Uterus (tissue), 3 donors: ENCODE measurements at regions not wholly inside any gene's neighbourhood (a gene's known extent, or its start where the extent isn't known, plus 50 kb on each side); places are given as distances from the start of the nearest gene placed in this dataset.

Experiments used
- DNase-seq, 2 donors: peaks; one replicate each; pipeline ENCODE4 v3.0.0-alpha.2; 2019 to 2020
- H3K27ac ChIP-seq, 2 donors: fragments of 200-600 bp; sonication (generic); 1 replicate in 1 of 2; 2 replicates in 1 of 2; pipeline ENCODE4 v1.5.1; 2016 to 2018
- H3K27me3 ChIP-seq, 2 donors: fragments of 200-600 bp; sonication (generic); one replicate each; pipeline ENCODE4 v1.5.1; 2018 to 2019; ENCODE audit warnings: control low read depth in 1 of 2
- H3K36me3 ChIP-seq, 2 donors: fragments of 200-600 bp; sonication (generic); one replicate each; pipeline ENCODE4 v1.5.1; 2019; ENCODE audit warnings: control low read depth in 1 of 2
- H3K4me1 ChIP-seq, 2 donors: fragments of 200-600 bp; sonication (generic); one replicate each; pipeline ENCODE4 v1.5.1; 2018 to 2019; ENCODE audit warnings: control low read depth in 1 of 2
- H3K4me3 ChIP-seq, 2 donors: fragments of 200-600 bp; sonication (generic); 1 replicate in 1 of 2; 2 replicates in 1 of 2; pipeline ENCODE4 v1.5.1; 2018 to 2019; ENCODE audit warnings: mild to moderate bottlenecking in 1 of 2
- H3K9me3 ChIP-seq, 2 donors: fragments of 200-600 bp; sonication (generic); one replicate each; pipeline ENCODE4 v1.5.1; 2019; ENCODE audit warnings: control low read depth in 1 of 2
- POLR2A ChIP-seq, 2 donors: fragments of 450-650 bp; IDR thresholded peaks; one replicate each; pipeline ENCODE4 v1.6.1; 2016; ENCODE audit warnings: antibody characterized with exemption in 2 of 2, mild to moderate bottlenecking in 1 of 2, moderate library complexity in 1 of 2
- intact Hi-C: fragments of 100-400 bp; cut with DNase I; formaldehyde crosslinking; loops from one replicate; pipeline ENCODE4 v1.15.1; 2023; ENCODE audit warnings: low total_unique reads
- TF ChIP-seq, protein P1 (sequence below), 4 experiments: fragments of 200-600 bp in 2 of 4; fragments of 450-650 bp in 2 of 4; sonication (generic) in 2 of 4; IDR thresholded peaks; one replicate each; pipeline ENCODE4 v1.5.1; 2016 to 2019; ENCODE audit warnings: antibody characterized with exemption in 4 of 4, mild to moderate bottlenecking in 2 of 4, moderate library complexity in 1 of 4
- donor health status: DM: yes; HTN: yes; CAD: no.

DNA sequence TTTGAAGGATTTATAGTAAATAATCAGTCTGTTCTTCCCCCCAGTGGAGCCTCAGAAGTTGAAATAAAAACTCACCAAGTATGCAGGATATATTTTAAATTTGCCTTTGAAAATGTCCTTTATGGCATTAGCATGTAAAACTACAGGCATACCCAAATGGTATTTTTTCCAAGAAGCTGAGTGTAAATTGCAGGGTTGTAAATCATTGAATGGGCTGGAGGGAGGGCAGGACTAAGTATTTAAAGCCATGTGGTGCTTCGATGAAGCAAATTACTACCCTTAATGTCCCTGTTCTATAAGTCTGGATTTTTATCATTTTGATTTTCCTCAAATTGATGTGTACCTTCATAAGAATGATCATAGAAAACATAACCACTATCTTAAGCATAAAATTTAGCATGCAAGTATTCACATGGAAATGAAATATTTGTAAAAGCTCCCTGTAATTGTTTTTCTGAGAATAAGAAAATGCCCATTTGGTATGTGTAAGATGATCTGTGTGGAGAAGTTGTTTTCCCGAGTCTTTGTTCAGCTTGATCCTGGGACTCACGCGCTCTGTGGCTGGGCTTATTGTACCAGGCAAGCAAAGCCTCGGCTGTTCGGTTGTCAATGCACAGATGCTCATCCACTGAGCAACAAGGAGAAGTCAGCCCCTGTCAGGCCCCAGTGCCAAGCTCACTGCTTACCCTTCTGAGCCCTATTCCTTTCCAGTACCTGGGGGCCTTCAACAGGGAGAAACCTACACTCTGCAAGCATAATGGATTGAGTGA, 66.7 kb downstream of the CD164 start:
- TF ChIP-seq, protein P1, sequence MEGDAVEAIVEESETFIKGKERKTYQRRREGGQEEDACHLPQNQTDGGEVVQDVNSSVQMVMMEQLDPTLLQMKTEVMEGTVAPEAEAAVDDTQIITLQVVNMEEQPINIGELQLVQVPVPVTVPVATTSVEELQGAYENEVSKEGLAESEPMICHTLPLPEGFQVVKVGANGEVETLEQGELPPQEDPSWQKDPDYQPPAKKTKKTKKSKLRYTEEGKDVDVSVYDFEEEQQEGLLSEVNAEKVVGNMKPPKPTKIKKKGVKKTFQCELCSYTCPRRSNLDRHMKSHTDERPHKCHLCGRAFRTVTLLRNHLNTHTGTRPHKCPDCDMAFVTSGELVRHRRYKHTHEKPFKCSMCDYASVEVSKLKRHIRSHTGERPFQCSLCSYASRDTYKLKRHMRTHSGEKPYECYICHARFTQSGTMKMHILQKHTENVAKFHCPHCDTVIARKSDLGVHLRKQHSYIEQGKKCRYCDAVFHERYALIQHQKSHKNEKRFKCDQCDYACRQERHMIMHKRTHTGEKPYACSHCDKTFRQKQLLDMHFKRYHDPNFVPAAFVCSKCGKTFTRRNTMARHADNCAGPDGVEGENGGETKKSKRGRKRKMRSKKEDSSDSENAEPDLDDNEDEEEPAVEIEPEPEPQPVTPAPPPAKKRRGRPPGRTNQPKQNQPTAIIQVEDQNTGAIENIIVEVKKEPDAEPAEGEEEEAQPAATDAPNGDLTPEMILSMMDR (IDR thresholded peaks at IDR 0.05) = no peak
- TF ChIP-seq POLR2A (IDR thresholded peaks at IDR 0.05) = no peak

DNA sequence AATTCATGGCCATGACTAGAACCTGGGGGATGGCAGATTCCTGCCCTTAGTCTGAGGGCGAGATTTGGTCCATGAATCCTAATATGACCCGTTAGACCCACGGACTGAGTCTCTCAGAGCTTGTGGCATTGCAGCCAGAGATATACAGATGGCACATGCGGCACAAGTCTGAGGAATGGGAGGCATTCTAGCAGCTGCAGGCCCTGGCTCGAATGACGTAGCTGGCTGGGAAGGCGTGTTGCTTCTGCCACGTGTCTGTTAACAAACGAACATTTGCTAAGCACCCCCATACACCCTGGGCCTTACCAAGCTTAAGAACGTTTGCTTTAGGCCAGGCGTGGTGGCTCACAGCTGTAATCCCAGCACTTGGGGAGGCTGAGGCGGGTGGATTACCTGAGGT, 68.0 kb downstream of the CD164 start:
- Histone ChIP-seq H3K4me3 (no peak overlapping the region), H3K4me1 (no peaks in the 10 kb centered on the region), H3K36me3 (no peaks in the 10 kb centered on the region), H3K27ac (no peak overlapping the region), H3K27me3 (no peaks in the 10 kb centered on the region), H3K9me3 (no peaks in the 10 kb centered on the region)
- DNase-seq = no peak
- intact Hi-C loops = no loop called here
- no peak for TF ChIP-seq POLR2A (IDR thresholded peaks at IDR 0.05)
- TF ChIP-seq, protein P1 (IDR thresholded peaks at IDR 0.05) = no peak

More for the DNA sequence above, 66.7 kb downstream of the CD164 start:
- Histone ChIP-seq H3K36me3 (no peaks in the 10 kb centered on the region), H3K4me1 (no peaks in the 10 kb centered on the region), H3K27me3 (no peaks in the 10 kb centered on the region), H3K27ac (no peak overlapping the region), H3K9me3 (no peaks in the 10 kb centered on the region), H3K4me3 (no peak overlapping the region)
- DNase-seq = no peak
- intact Hi-C loops = no loop called here

DNA sequence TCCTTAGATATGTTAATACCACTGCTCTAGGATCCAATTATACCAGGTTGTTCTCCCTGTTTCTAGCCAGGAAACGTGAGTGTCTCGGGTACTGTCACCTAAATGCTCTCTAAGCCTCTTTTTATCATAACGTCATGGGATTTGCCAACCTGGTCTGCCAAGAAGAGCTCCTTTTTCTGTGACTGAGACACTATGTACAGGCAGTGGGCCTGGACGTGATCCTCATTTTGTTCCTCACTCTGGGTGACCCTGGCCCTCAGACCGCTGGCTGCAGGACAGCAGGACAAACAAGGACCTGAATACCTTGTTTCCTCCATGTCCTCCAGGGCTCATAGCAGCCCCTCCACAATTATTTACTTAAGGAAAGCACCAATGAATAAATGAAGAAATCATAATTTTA, 69.1 kb downstream of the CD164 start:
- TF ChIP-seq, protein P1 (IDR thresholded peaks at IDR 0.05) = no peak
- no peak for TF ChIP-seq POLR2A (IDR thresholded peaks at IDR 0.05)
- intact Hi-C loops = no loop called here
- H3K9me3 ChIP-seq = no peaks in the 10 kb centered on the region

DNA sequence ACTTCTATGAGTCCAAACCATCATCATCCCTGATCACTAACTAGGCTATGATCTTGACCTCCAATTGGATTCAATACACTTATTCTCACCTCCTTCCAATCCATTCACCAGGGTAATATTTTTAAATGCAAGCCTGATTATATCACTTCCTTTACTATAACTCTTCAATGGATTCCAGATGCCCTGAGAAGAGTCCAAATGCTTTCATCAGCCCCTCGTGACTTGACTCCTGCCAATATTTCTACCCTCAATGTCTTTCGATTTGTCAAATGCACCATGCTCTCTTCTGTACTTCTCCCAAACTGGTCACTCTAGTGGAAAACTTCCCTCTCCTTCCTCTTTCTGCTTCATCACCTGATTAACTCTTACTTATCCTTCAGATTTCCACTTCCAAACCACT, 70.8 kb downstream of the CD164 start:
- Histone ChIP-seq H3K27ac (no peak overlapping the region), H3K36me3 (no peaks in the 10 kb centered on the region), H3K27me3 (no peaks in the 10 kb centered on the region), H3K4me3 (no peak overlapping the region), H3K9me3 (no peaks in the 10 kb centered on the region), H3K4me1 (no peaks in the 10 kb centered on the region)
- intact Hi-C loops = no loop called here
- TF ChIP-seq, protein P1 (IDR thresholded peaks at IDR 0.05) = no peak
- TF ChIP-seq POLR2A (IDR thresholded peaks at IDR 0.05) = no peak
- no peak for DNase-seq

More for the DNA sequence above, 69.1 kb downstream of the CD164 start:
- H3K36me3 ChIP-seq = no peaks in the 10 kb centered on the region
- no peaks in the 10 kb centered on the region for H3K4me1 ChIP-seq
- H3K4me3 ChIP-seq = no peak overlapping the region
- no peak overlapping the region for H3K27ac ChIP-seq
- no peak for DNase-seq
- H3K27me3 ChIP-seq = no peaks in the 10 kb centered on the region

DNA sequence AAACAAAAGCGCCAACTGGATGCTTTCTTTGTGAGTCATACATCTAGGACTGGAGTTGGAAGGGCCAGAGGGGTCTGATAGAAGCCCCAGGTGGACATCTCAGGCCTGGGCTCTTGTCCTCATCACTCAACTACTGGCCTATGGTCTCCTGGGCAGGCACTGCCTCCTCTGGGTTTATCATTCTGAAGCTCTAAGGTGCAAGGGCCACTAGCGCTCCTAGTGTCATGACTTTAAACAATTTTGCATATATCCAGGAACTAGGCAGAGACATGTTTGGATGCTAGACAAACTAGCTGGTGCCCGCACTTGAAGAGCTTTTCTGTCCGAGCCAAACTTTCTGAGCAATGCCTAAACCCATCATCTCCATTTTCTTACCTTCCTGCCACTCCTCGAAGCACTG, 72.3 kb downstream of the CD164 start:
- Histone ChIP-seq H3K27ac (no peak overlapping the region), H3K4me1 (no peaks in the 10 kb centered on the region), H3K27me3 (no peaks in the 10 kb centered on the region), H3K9me3 (no peaks in the 10 kb centered on the region), H3K4me3 (no peak overlapping the region), H3K36me3 (no peaks in the 10 kb centered on the region)
- no peak for DNase-seq
- intact Hi-C loops = no loop called here
- TF ChIP-seq POLR2A (IDR thresholded peaks at IDR 0.05) = no peak
- TF ChIP-seq, protein P1 (IDR thresholded peaks at IDR 0.05) = no peak
